A172 (cell line): ENCODE measurements at regions not wholly inside any gene's neighbourhood (a gene's known extent, or its start where the extent isn't known, plus 50 kb on each side); places are given as distances from the start of the nearest gene placed in this dataset.

Experiments
- DNase-seq: peaks from one replicate; pipeline ENCODE4 v3.0.0-alpha.2; 2015; ENCODE audit warnings: low spot score

DNA sequence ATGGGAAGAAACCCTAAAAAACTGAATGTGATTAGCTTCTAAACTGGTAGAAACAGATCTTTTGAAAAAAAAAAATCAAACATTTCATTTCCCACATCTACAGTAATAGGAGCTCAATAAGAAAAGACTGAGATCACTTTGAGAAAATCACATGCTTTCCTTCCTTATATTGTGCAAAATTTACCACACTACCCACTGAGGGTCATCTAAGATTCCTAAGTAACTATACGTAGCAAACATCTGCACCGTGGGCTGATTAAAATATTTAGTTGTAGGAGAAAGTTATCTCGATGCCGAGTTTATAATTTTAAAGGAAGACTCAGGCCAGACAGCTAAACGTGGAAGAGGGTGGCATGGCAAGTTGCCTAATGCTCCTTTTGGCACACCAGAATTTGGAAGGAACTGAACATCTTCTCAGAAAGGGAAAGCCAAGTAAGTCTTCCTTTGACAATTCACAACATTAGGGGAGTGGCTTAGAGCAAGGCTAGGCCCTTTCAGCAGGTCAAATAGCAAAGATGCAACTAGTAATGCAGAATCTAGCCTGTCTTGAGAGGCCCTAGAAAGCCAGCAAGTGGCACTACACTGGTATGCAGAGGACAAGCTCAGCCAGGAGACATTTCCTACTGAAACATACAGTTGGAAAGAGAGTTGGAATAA, 128.0 kb downstream of the TMA16 start:
- DNase-seq, result no peak

DNA sequence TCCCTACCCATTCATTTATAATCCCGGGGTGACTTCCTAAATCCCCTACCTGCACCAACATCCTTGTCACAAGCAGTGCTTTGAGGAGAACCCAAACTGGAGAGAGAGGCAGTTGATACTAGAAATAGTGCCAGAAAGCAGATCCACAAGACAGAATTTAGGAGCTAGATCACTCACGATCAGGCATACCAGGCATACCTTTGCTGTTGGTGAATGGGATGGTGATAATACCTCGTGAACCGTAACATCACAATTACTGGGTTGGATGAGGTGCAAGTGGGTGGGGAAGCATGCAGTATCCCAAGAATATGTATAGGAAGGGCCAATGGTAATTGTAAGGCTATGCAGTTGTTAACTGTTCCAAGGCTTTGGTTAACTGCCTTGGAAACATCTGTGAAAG, 129.3 kb downstream of the TMA16 start:
- no peak for DNase-seq

DNA sequence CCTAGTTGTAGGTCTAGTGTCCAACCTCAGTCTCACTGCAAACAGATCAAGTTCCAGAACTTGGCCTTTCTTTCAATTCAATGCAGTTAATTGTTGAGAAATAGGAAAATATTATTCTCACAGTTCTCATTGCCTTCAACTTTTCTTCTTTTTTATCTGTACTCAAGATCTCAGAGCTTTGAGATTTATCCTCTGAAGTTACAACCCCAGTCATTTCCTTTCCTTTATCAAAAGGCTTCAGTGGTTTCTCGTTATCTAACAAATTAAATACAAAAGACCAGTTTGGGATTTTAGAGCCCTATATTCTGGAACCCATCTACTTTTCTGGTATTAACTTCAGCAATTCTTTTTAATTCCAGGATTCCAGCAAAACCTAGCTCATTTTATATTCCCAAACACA, 130.2 kb downstream of the TMA16 start:
- no peak for DNase-seq

DNA sequence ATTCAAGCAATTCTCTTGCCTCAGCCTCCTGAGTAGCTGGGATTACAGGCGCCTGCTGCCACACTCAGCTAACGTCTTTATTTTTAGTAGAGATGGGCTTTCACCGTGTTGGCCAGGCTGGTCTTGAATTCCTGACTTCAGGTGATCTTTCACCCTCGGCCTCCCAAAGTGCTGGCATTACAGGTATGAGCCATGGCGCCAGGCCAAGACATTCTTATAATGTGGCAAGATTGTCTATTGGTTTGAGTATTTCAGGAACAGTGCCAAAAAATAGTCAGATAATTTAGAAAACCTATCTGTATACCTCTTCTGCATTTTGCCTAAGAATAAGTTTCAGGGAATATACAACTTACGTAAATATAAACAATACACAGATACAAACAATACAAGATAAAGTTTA, 136.8 kb downstream of the TMA16 start:
- no peak for DNase-seq

DNA sequence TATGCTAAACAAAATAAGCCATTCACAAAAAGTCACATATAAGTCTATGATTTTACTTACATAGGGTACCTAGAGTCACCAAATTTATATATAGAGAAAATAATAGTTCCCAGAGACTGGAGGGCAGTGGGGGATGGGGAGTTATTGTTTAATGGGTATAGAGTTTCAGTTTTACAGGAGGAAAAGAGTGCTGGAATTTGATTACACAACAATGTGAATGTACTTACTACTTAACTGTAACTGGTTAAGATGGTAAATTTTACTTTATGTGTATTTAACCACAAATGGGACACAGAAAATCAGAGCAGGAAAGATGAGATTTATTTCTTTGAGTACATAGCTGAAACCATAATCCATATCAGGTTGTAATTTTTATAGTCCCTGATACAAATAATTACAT, 144.4 kb downstream of the TMA16 start:
- DNase-seq, result no peak

DNA sequence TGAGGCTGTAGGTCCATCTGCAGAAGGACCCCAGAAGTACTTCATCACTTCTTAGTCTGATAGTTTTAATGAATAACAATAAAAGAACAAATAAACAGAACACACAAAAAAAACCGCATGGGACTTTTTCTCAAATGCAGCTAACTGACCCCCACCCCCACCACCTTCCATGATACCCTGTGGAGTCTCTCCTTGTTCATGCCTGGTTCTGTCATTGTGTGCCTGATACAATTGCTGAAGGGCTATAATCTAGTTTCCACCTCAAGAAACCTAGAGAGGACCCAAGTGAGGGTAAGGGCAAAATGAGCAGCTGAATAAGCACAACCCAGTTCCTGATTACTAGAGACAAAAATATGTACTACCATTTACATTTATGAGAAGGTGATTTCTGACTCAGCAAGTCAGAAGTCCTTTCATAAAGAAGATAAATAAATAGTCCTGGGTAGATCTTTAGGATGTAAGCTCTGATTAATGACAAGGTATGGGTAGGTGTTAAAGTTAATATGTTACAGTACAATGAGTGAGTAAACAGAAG, 155.1 kb downstream of the TMA16 start:
- DNase-seq, result no peak

DNA sequence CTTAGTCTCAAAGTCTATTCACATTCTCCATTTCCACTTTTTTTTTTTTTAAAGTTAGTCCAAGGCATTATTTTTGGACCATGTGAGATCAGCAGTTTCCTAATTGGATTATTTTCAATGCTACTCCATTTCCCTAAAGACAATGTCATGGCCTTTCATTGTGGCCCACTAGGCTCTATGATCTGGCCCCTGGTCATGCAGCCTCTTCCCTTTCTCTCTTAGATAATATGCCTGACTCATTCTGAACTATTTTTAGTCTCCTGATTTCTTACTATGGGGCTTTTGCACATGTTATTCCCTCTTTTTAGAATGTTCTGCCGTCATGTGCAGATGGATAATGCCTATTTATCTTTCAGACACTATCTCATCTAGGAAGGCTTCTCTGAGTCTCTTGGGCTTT, 157.3 kb downstream of the TMA16 start:
- peak; percentile 14 for DNase-seq

DNA sequence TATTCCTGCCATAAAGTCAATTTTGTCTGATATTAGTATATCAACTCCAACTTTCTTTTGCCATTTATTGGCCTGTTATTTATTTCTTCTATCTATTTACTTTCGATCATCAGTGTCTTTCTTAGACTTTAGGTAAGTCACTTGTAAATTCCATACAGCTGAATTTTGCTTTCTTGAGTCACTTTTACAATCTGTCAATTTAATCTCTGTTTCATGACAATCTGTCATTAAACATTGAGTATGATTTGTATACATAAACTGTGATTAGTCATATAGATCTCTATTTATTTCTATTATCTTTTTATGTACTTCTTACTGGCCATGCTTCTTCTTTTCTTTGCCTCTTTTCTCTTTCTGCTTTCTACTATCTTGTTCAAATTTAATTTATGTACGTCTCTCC, 160.1 kb downstream of the TMA16 start:
- DNase-seq, result no peak

DNA sequence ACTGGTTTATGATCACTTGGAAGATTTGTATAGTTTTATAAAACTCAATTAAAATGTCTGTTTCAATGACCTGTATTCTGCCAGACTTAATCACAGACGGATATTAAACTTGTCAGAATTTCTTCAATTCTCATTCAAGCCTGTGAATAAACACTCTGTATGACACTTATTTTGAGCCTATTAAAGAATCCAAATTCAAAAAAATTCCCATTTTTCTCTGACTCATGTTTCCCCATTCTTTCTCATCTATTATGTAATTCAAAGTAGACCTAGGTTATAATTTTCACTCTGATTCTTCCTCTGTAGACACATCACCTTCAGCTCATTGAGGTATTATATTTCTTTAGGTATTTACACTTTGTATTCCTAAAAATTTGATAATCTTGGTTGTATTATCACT, 166.1 kb downstream of the TMA16 start:
- DNase-seq, result no peak

DNA sequence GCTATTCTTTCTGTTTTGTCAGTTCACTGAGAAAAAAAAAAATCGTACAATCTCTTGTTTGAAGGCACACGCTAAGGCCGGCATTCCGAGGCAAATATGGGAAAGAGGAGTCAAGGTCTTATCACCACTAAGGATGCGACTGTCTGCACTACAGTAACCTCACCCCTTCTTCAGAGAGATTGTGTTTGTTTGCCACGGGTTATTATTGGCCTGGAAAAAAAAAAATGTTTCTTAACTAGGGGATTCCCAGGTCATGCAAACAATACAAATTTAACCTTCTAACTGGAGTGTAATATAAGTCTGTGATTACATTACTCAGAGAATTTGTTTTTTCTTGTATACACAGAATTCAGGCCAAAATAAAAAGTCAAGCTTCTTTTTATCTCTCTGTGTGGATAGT, 168.3 kb downstream of the TMA16 start:
- DNase-seq, result no peak

DNA sequence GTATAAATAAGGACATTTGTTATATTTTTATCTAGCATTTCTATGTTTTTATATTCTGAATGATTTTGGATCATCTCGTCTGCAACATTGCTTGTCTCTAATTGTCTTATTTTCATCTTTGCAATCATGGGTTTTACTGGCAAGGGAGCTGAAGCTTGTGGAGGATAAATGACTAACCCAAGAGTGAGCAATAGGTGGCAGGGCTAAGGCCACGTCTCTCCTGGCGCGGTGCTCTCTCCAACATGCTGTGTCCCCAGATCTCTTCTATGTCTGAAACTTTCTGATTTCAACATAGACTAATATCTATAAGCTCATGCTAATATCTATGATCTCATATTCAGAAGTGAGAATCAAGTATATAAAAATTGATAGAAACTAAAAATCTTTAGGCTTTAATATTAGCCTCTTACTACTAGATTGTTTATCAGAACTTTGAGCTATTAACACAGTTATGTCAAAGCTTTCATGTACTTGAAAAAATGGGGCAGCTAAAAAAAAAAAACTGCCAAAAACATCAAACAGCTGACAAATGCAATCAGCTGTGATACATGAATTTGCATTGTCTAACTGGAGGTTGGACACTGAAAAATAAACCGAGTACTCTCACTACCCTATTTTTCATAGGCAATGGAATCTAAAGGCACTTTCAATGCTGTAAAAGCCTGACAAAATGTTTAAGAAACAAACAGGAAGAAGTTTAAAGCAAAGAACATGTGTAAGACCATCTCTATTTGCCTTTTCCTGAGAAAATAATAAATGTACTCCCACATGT, 169.2 kb downstream of the TMA16 start:
- DNase-seq, result no peak

DNA sequence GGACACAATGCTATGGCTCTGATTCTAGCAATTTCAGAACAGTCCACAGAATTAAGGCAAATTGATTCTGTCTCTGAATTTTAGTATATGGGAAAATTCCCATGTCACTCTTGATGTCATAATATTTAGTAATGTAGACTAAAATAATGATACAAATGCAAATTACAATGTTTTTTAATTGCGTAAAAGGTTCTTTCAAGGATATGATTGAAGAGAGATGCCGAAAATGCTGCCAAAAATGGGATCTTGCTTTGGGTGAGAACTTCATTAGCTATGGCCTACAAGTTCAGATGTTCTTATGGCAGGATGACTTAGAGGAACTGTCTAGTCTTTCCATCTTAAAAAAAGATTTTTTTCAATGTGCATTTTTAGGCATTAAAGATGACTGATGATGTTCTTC, 170.6 kb downstream of the TMA16 start:
- no peak for DNase-seq

DNA sequence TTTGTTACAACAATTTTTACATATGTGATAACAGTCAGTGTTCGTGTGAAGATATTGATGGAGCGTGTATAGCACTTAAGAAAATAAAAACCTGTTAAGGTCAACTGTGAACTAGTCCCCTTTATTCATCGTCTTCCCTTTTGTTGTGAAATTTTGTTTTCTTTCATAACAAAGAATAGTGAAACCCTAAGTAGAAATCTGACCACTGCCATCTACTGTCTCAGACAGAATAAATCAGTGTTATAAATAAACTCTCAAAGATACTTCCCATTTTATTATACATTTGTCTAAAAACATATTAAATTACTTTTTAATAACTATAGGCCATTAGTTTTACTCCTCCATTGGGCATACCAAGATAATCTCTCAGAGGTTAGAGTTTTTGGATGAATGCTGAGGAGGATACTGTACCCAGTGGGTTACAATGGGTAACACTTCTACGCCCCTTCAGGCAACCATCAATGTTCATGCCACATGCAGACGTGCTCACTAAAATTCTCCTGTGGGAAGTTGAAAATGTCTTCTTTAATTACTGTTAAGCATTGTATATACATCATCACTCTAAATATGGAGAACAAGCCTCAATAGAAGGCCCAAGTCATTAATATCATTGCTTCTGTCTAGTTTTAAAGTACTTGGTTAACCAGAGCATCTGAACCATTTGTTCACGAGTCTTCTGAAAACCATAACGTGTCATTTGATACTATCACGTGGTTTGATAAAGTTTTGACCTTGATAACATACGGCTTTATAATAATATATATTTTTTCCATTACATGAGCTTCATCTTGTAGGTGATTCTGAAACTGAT, 171.2 kb downstream of the TMA16 start:
- no peak for DNase-seq

DNA sequence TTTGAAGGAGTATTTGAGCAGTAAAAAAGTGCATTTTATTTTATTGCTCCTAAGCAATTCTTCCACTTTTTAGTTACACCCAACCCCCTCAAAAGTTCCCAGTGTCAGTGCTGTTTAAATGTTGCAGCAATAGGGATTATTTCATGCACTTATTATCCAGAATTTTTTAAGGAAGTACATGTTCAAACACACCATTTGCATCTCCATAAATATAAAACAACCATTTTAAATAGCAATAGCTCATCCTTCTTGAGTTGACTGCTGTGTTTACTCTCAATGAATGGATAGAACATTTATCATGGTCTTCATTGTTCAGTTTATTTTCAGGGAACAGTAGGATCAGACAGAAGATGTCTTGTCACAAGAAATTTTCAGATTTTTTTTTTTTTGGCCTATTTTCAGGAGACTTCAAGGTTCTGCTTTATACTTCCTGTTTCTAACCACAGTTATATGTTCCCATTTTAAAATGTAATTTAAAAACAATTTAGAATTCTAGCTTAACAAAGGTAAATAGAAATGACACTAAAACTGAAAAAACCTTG, 171.9 kb downstream of the TMA16 start:
- DNase-seq, result no peak

DNA sequence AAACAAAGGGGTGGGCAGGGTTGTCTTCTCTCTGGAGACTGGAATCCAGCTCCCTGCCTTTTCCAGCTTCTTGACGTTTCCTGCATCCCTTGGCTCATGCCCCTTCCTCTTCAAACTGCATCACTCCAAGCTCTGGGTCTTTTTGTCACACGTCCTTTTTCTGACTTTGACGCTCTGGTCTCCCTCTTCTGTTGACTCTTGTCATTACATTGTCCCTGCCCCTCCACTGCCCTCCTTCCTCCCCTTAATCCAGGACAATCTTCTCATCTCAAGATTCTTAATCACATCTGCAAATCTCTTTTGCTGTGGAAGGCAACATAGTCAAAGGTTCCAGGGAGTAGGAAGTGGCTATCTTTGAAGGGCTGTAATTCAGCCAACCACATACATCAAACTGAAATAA, 178.3 kb downstream of the TMA16 start:
- DNase-seq, result no peak

DNA sequence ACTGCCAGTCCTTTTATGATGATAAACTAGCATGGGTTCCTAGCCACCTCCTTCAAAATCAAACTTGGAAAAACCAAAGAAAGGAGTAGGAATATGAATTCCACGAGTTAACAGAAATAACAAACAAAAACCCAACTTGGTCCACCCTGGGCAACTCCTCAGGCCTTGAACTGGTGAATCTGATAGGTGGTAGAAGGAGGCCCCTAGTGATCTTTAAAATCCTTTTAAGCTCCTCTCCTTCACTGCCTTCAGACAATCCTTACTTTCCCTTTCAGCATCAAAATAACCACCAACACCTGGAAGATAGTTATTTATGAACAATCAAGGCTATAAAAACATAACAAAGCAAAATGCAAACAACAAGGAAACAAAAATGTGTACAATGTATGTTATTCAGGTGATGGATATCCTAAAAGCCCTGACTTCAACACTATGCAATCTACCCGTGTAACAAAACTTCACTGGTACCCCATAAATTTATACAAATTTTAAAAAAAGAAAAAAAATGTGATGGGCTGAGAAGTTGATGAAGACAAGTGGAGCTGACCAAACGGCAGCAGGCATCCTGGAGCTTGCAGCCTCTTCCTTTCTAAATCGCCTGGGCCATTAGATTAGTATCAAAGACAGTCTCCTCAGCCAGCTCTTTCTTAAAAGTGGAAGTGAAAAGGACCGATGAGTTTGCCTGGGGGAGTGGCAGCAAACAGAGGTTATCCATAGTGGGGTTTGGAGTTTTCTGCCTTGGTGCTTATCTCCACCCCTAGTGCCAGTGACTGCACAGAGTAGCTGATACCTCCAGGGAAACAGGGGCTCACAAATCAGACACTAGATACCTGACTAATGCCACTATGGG, 179.6 kb downstream of the TMA16 start:
- DNase-seq, result no peak

DNA sequence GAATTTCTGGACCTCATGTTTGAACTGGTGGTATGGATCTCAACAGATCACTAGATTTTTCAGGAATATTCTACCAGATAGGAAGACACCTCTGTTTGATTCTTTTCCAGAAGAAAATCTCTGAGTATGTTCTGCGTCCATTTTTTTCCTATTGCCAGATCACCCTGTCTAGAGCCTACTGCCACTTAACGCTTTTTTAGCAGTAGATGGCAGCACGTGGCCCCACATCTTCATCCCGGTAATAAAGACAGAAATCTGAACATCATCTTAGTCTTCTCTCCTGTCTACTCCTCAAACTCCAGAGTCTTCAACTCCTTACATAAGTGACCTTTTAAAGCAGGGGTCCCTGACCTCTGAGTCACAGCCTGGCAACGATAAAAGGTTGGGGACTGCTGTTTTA, 184.7 kb downstream of the TMA16 start:
- DNase-seq, result peak; percentile 45

DNA sequence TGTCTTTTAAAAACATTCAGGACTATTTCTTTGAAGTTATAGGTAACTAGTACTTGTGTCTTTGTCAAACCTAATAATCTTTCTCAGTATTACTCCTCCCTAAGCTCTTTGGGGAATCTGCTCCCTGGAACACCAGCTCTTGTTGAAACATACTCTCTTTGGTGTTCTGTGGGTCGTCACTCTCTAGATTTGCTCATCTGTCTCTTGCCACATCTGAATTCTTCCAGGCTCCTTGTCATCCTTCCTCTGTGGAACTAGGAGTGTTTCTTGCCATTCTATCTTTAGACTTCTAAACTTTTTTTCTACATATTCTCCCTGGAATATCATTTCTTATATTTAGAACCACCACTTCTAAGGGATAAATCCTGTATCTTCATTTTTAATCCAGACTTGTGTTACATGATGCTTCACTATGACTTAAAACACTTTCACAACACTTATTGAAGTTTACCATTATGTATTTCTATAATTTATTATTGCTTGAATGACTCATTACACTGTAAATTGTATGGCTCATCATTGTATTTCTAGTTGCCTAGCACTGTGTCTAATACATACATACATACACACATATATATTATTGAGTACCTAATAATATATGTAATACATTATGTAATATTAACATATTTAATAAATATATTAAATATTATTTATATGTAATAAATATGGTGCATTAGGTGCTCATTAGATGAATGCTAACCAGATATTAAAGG, 186.1 kb downstream of the TMA16 start:
- DNase-seq, result no peak

DNA sequence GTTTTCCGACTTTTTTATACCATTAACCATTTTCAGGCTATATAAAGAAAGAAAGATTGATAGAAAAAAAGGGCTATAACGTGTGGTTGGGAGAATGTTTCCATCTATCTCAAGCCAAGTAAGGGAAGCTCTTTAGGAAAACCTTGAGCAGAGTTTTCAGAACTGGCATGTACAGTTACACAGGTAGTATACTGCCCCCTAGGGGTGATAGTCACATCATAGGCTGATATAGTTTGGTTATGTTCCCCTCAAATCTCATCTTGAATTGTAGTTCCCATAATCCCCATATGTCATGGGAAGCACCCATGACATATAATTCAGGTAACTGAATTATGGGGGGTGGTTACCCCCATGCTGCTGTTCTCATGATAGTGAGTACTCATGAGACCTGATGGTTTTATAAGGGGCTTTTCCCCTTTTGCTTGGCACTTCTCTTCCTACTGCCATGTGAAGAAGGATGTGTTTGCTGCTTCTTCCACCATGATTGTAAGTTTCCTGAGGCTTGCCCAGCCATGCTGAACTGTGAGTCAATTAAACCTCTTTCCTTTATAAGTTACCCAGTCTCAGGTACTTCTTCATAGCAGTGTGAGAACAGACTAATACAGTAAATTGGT, 186.8 kb downstream of the TMA16 start:
- DNase-seq, result peak; percentile 40

DNA sequence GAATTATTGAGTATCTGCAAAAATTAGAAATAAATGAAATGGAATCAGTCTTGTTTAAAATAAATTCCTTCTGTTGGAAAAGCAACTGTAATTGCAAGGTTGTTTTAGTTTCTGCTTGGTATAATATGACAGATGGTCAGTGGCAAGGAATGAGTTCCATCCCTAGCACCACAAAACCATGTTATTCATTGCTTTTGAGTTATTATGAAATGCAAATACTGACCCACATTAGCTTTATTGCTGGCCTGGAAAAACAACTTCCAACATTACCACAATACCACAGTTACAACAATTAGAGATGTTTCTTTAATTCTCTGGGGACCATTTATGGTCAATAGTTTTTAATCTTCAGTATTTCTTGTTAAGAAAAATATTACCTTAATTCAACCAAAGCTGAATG, 194.4 kb downstream of the TMA16 start:
- DNase-seq, result no peak
